Natural killer cell (primary cell): ENCODE measurements at regions not wholly inside any gene's neighbourhood (a gene's known extent, or its start where the extent isn't known, plus 50 kb on each side); places are given as distances from the start of the nearest gene placed in this dataset.

Experiments used
- ATAC-seq, 3 donors: fragments of 150-1000 bp in 2 of 3; fragments of 200-7000 bp in 1 of 3; cut with Tn5 transposase; 1 replicate in 1 of 3; 2 replicates in 2 of 3; pipeline ENCODE4 v1.10.0; 2021; ENCODE audit warnings: mild to moderate bottlenecking in 2 of 3, moderate library complexity in 2 of 3
- DNase-seq, 2 donors: peaks; one replicate each; pipeline versions ENCODE4 v3.0.0 to v3.0.0-alpha.2; 2013 to 2021; ENCODE audit warnings: mixed read lengths in 1 of 2
- H3K27ac ChIP-seq: one replicate; pipeline ENCODE4 v1.5.1; 2013; ENCODE audit warnings: mild to moderate bottlenecking, low read length
- H3K27me3 ChIP-seq: one replicate; pipeline ENCODE4 v1.6.1; 2013; ENCODE audit warnings: low read length; ENCODE audit not compliant: control insufficient read depth, insufficient read depth
- H3K36me3 ChIP-seq: one replicate; pipeline ENCODE4 v1.6.1; 2013; ENCODE audit warnings: low read length; ENCODE audit not compliant: control insufficient read depth, insufficient read depth
- H3K4me1 ChIP-seq: one replicate; pipeline ENCODE4 v1.6.1; 2013; ENCODE audit warnings: low read length; ENCODE audit not compliant: control insufficient read depth, insufficient read depth
- H3K4me3 ChIP-seq: one replicate; pipeline ENCODE4 v1.5.1; 2013; ENCODE audit warnings: low read length
- H3K9me3 ChIP-seq: one replicate; pipeline ENCODE4 v1.6.1; 2013; ENCODE audit warnings: low read length; ENCODE audit not compliant: control insufficient read depth, insufficient read depth
- H3K27ac Mint-ChIP-seq, 2 donors: one replicate each; pipeline ENCODE4 v1.8.0; 2022; ENCODE audit warnings: mild to moderate bottlenecking in 2 of 2, mixed read lengths in 2 of 2, moderate library complexity in 1 of 2
- H3K27me3 Mint-ChIP-seq, 2 donors: one replicate each; pipeline ENCODE4 v1.8.0; 2022; ENCODE audit warnings: low read depth in 2 of 2, mixed read lengths in 2 of 2
- H3K36me3 Mint-ChIP-seq: one replicate; pipeline ENCODE4 v1.8.0; 2022; ENCODE audit warnings: mixed read lengths
- H3K4me1 Mint-ChIP-seq, 2 donors: one replicate each; pipeline ENCODE4 v1.8.0; 2022; ENCODE audit warnings: mixed read lengths in 2 of 2
- H3K4me3 Mint-ChIP-seq: one replicate; pipeline ENCODE4 v1.8.0; 2022; ENCODE audit warnings: mild to moderate bottlenecking, moderate library complexity, mixed read lengths
- H3K9me3 Mint-ChIP-seq, 2 donors: one replicate each; pipeline ENCODE4 v1.8.0; 2022; ENCODE audit warnings: mixed read lengths in 2 of 2
- CTCF ChIP-seq: fragments of 200-600 bp; IDR thresholded peaks from one replicate; pipeline ENCODE4 v1.8.0; 2022; ENCODE audit warnings: antibody characterized with exemption
- WGBS: methylation state at CpG from one replicate; pipeline ENCODE4 v1.1.7; 2013; ENCODE audit warnings: missing lambda C conversion rate; ENCODE audit not compliant: insufficient coverage; 5-methylcytosine and 5-hydroxymethylcytosine counted together
- intact Hi-C: fragments of 100-400 bp; cut with micrococcal nuclease; formaldehyde crosslinking; loops from one replicate; pipeline ENCODE4 v1.14.2; 2022

GRCh38 chr17:70888324-70888723 lies 719.0 kb downstream of the KCNJ2 start:
- ATAC-seq (no peak), DNase-seq (no peak)
- Histone ChIP-seq H3K9me3 (no peaks in the 10 kb centered on the region), H3K36me3 (no peaks in the 10 kb centered on the region), H3K4me1 (no peaks in the 10 kb centered on the region), H3K27me3 (no peaks in the 10 kb centered on the region), H3K4me3 (no peak overlapping the region), H3K27ac (no peak overlapping the region)
- Mint-ChIP-seq H3K9me3 (peaks cover 11 to 12% of the 10 kb centered on the region in 2 donors), H3K4me3 (no peak overlapping the region), H3K4me1 (no peaks in the 10 kb centered on the region), H3K27ac (no peak overlapping the region), H3K27me3 (no peaks in the 10 kb centered on the region), H3K36me3 (peaks cover 10% of the 10 kb centered on the region)
- no peak for TF ChIP-seq CTCF
- 62% methylated on average over 2 of the region's 2 CpGs for WGBS
- intact Hi-C loops: loop anchor here (10.0 kb wide), 1 partner anchor 64 kb away; no protein-coding TSS in a partner anchor

GRCh38 chr17:70891306-70891705 lies 722.0 kb downstream of the KCNJ2 start:
- no peak overlapping the region for H3K27ac Mint-ChIP-seq
- H3K36me3 Mint-ChIP-seq: peaks cover 7% of the 10 kb centered on the region
- Histone ChIP-seq H3K27me3 (no peaks in the 10 kb centered on the region), H3K36me3 (no peaks in the 10 kb centered on the region), H3K9me3 (peaks cover 7% of the 10 kb centered on the region), H3K4me3 (no peak overlapping the region), H3K4me1 (no peaks in the 10 kb centered on the region), H3K27ac (no peak overlapping the region)
- WGBS: 81% methylated on average over 4 of the region's 4 CpGs
- no peaks in the 10 kb centered on the region for H3K4me1 Mint-ChIP-seq
- H3K9me3 Mint-ChIP-seq: peaks cover 10 to 14% of the 10 kb centered on the region in 2 donors
- no peak for DNase-seq
- intact Hi-C loops: no loop called here
- ATAC-seq: no peak
- no peaks in the 10 kb centered on the region for H3K27me3 Mint-ChIP-seq
- H3K4me3 Mint-ChIP-seq: no peak overlapping the region
- TF ChIP-seq CTCF: no peak

GRCh38 chr17:70892527-70892926 lies 723.2 kb downstream of the KCNJ2 start:
- H3K9me3 Mint-ChIP-seq: peaks cover 10 to 15% of the 10 kb centered on the region in 2 donors
- ATAC-seq: no peak
- H3K27ac Mint-ChIP-seq: no peak overlapping the region
- Histone ChIP-seq H3K36me3 (no peaks in the 10 kb centered on the region), H3K4me1 (no peaks in the 10 kb centered on the region), H3K9me3 (peaks cover 7% of the 10 kb centered on the region), H3K4me3 (no peak overlapping the region), H3K27ac (no peak overlapping the region), H3K27me3 (no peaks in the 10 kb centered on the region)
- intact Hi-C loops: no loop called here
- no CpG with 5 or more reads among the region's 1 CpG for whole genome bisulfite sequencing
- no peaks in the 10 kb centered on the region for H3K4me1 Mint-ChIP-seq
- no peak for DNase-seq
- no peak overlapping the region for H3K4me3 Mint-ChIP-seq
- H3K27me3 Mint-ChIP-seq: no peaks in the 10 kb centered on the region
- no peak for TF ChIP-seq CTCF
- peaks cover 7% of the 10 kb centered on the region for H3K36me3 Mint-ChIP-seq

GRCh38 chr17:70896843-70897242 lies 727.5 kb downstream of the KCNJ2 start:
- intact Hi-C loops: no loop called here
- peaks cover 7% of the 10 kb centered on the region for H3K9me3 ChIP-seq
- peaks cover 12 to 23% of the 10 kb centered on the region in 2 donors for H3K9me3 Mint-ChIP-seq
- no peaks in the 10 kb centered on the region for H3K4me1 ChIP-seq
- H3K4me3 Mint-ChIP-seq: no peak overlapping the region
- no peak for ATAC-seq
- H3K36me3 ChIP-seq: no peaks in the 10 kb centered on the region
- no peaks in the 10 kb centered on the region for H3K27me3 Mint-ChIP-seq
- no peaks in the 10 kb centered on the region for H3K27me3 ChIP-seq
- H3K4me3 ChIP-seq: no peak overlapping the region
- WGBS: 82% methylated on average over 3 of the region's 4 CpGs
- H3K27ac Mint-ChIP-seq: no peak overlapping the region
- no peak overlapping the region for H3K27ac ChIP-seq
- H3K4me1 Mint-ChIP-seq: no peaks in the 10 kb centered on the region
- no peak for TF ChIP-seq CTCF
- peaks cover 7% of the 10 kb centered on the region for H3K36me3 Mint-ChIP-seq
- no peak for DNase-seq
